Adrenal gland (tissue), 9 donors: ENCODE measurements at regions not wholly inside any gene's neighbourhood (a gene's known extent, or its start where the extent isn't known, plus 50 kb on each side); places are given as distances from the start of the nearest gene placed in this dataset.
A peak's percentile ranks its signal among the peaks of the same experiment; 100 is the strongest.

Source experiments
- DNase-seq, 7 donors: peaks; one replicate each; pipeline ENCODE4 v3.0.0-alpha.2; 2019 to 2020
- H3K27ac ChIP-seq, 5 donors: fragments of 200-600 bp; sonication (generic) in 4 of 5; 1 replicate in 3 of 5; 2 replicates in 2 of 5; pipeline versions ENCODE4 v1.5.1 to v1.8.0; 2016 to 2020; ENCODE audit warnings: mild to moderate bottlenecking in 1 of 5
- H3K27me3 ChIP-seq: fragments of 200-600 bp; 2 replicates; pipeline ENCODE4 v1.8.0; 2021
- H3K36me3 ChIP-seq, 2 donors: fragments of 200-600 bp; replicated peaks in 1 of 2; 1 replicate in 1 of 2; 2 replicates in 1 of 2; pipeline versions ENCODE4 v1.5.1 to v1.8.0; 2018 to 2022
- H3K4me1 ChIP-seq, 2 donors: fragments of 200-600 bp; replicated peaks in 1 of 2; 1 replicate in 1 of 2; 2 replicates in 1 of 2; pipeline versions ENCODE4 v1.5.1 to v1.8.0; 2018 to 2021
- H3K4me3 ChIP-seq, 4 donors: fragments of 200-600 bp; sonication (generic) in 3 of 4; one replicate each; pipeline ENCODE4 v1.5.1; 2016 to 2018
- H3K9me3 ChIP-seq, 3 donors: fragments of 200-600 bp; sonication (generic) in 1 of 3; replicated peaks in 1 of 3; 1 replicate in 2 of 3; 2 replicates in 1 of 3; pipeline versions ENCODE4 v1.5.1 to v1.8.0; 2016 to 2021
- CTCF ChIP-seq, 6 experiments: fragments of 450-650 bp in 4 of 6; fragments of 200-600 bp in 2 of 6; sonication (generic) in 1 of 6; IDR thresholded peaks; 1 replicate in 5 of 6; 2 replicates in 1 of 6; pipeline versions ENCODE4 v1.5.1 to v1.8.0; 2016 to 2021; ENCODE audit warnings: antibody characterized with exemption in 6 of 6, mild to moderate bottlenecking in 2 of 6, moderate library complexity in 1 of 6
- POLR2A ChIP-seq, 2 donors: fragments of 450-650 bp; IDR thresholded peaks; one replicate each; pipeline ENCODE4 v1.6.1; 2017; ENCODE audit warnings: antibody characterized with exemption in 2 of 2, mild to moderate bottlenecking in 2 of 2, moderate library complexity in 1 of 2
- WGBS, 4 donors: extraction: QIAGEN DNeasy Blood & Tissue Kit in 2 of 4; methylation state at CpG; one replicate each; pipeline versions ENCODE4 v1.1.5 to v1.1.7; 2013 to 2017; 5-methylcytosine and 5-hydroxymethylcytosine counted together
- intact Hi-C, 2 donors: fragments of 100-400 bp; cut with DNase I; formaldehyde crosslinking; loops; one replicate each; pipeline versions ENCODE4 v1.14.1 to v1.15.0; 2022 to 2023
- donor health status: healthy with polysubstance abuse.
- donor health status: Bipolar disorder and iron deficiency.
- donor health status: DM: yes; HTN: yes; CAD: no.
- donor health status: DM: no; HTN: no; CAD: no.
- donor health status: DM: no; HTN: no; CAD: no.

GRCh38 chr1:60596791-60597750 lies 485.3 kb upstream of the NFIA start:
- no peak overlapping the region for H3K27ac ChIP-seq
- WGBS, 4 donors: 61 to 76% (median 69%) methylated on average over 8 of the region's 8 CpGs
- TF ChIP-seq CTCF (IDR thresholded peaks at IDR 0.05) (peak in 1 of 6 experiments; percentile 11), POLR2A (IDR thresholded peaks at IDR 0.05) (no peak)
- intact Hi-C loops: no loop called here
- H3K4me3 ChIP-seq: no peak overlapping the region
- H3K4me1 ChIP-seq: no peaks in the 10 kb centered on the region
- DNase-seq: peak in 1 of 7 donors; percentile 13
- no peaks in the 10 kb centered on the region for H3K27me3 ChIP-seq
- H3K9me3 ChIP-seq: no peaks in the 10 kb centered on the region
- no peaks in the 10 kb centered on the region for H3K36me3 ChIP-seq

- H3K4me3 ChIP-seq: no peak overlapping the region
- DNase-seq: no peak
- no peak overlapping the region for H3K27ac ChIP-seq
- H3K36me3 ChIP-seq: no peaks in the 10 kb centered on the region
- H3K9me3 ChIP-seq: peaks cover 0 to 2% (median 0%) of the 10 kb centered on the region in 3 donors
- 88 to 98% (median 93%) methylated on average over 1 of the region's 1 CpG for WGBS, 4 donors
- no peaks in the 10 kb centered on the region for H3K27me3 ChIP-seq
- no peak for TF ChIP-seq POLR2A (IDR thresholded peaks at IDR 0.05)
- TF ChIP-seq CTCF (IDR thresholded peaks at IDR 0.05): no peak
- intact Hi-C loops: no loop called here
- H3K4me1 ChIP-seq: no peaks in the 10 kb centered on the region
These were observed 490.8 kb upstream of the NFIA start for GRCh38 chr1:60591583-60591982.

- peaks cover 0 to 3% (median 0%) of the 10 kb centered on the region in 3 donors for H3K9me3 ChIP-seq
- DNase-seq: peak in 2 of 7 donors; percentile 10 to 21
- no peak overlapping the region for H3K4me3 ChIP-seq
- H3K36me3 ChIP-seq: no peaks in the 10 kb centered on the region
- H3K4me1 ChIP-seq: no peaks in the 10 kb centered on the region
- TF ChIP-seq CTCF (IDR thresholded peaks at IDR 0.05) (no peak), POLR2A (IDR thresholded peaks at IDR 0.05) (no peak)
- no peaks in the 10 kb centered on the region for H3K27me3 ChIP-seq
- H3K27ac ChIP-seq: no peak overlapping the region
- intact Hi-C loops: no loop called here
These were observed 492.4 kb upstream of the NFIA start for GRCh38 chr1:60589916-60590315.

- no peak for DNase-seq
- TF ChIP-seq CTCF (IDR thresholded peaks at IDR 0.05): no peak
- no peak for TF ChIP-seq POLR2A (IDR thresholded peaks at IDR 0.05)
- Histone ChIP-seq H3K36me3 (no peaks in the 10 kb centered on the region), H3K4me1 (no peaks in the 10 kb centered on the region), H3K4me3 (no peak overlapping the region), H3K27ac (no peak overlapping the region), H3K9me3 (peaks cover 0 to 3% (median 0%) of the 10 kb centered on the region in 3 donors), H3K27me3 (no peaks in the 10 kb centered on the region)
- intact Hi-C loops: no loop called here
- 47 to 61% (median 56%) methylated on average over 4 of the region's 4 CpGs for WGBS, 4 donors
These were observed 493.2 kb upstream of the NFIA start for GRCh38 chr1:60589046-60589748.
